Spleen (tissue), 7 donors: ENCODE measurements at regions not wholly inside any gene's neighbourhood (a gene's known extent, or its start where the extent isn't known, plus 50 kb on each side); places are given as distances from the start of the nearest gene placed in this dataset.

Source experiments
- CTCF ChIP-seq, 11 experiments: fragments of 200-600 bp in 7 of 11; fragments of 450-650 bp in 4 of 11; sonication (generic) in 4 of 11; IDR thresholded peaks in 8 of 11; conservative IDR thresholded peaks in 3 of 11; 1 replicate in 7 of 11; 2 replicates in 4 of 11; pipeline versions ENCODE4 v1.4.0 to v1.8.0; 2016 to 2021; ENCODE audit warnings: antibody characterized with exemption in 11 of 11, inconsistent platforms in 4 of 11, mild to moderate bottlenecking in 1 of 11
- POLR2A ChIP-seq, 3 donors: fragments of 450-650 bp; IDR thresholded peaks; one replicate each; pipeline ENCODE4 v1.5.1; 2017; ENCODE audit warnings: antibody characterized with exemption in 3 of 3, mild to moderate bottlenecking in 1 of 3
- donor health status: DM: no; HTN: no; CAD: no; lungs with moderate emphysema.
- donor health status: DM: no; HTN: no; CAD: no.
- donor health status: DM: no; HTN: no; CAD: no.

- no peak for TF ChIP-seq CTCF (IDR thresholded peaks at IDR 0.05 in 8 of 11, conservative IDR thresholded peaks at IDR 0.05 in 3 of 11)
- TF ChIP-seq POLR2A (IDR thresholded peaks at IDR 0.05), result no peak
Measured at GRCh38 chr13:42453091-42453645, 120.8 kb upstream of the TNFSF11 start.
